ENCODE measurements at regions not wholly inside any gene's neighbourhood (a gene's known extent, or its start where the extent isn't known, plus 50 kb on each side); places are given as distances from the start of the nearest gene placed in this dataset.

- TF ChIP-seq POLR2A (IDR thresholded peaks at IDR 0.05): no peak
- no peak for TF ChIP-seq CTCF (IDR thresholded peaks at IDR 0.05)
Measured at GRCh38 chr4:96698831-96699230, 858.9 kb downstream of the PDHA2 start.
